ENCODE measurements at regions not wholly inside any gene's neighbourhood (a gene's known extent, or its start where the extent isn't known, plus 50 kb on each side); places are given as distances from the start of the nearest gene placed in this dataset.

DNA sequence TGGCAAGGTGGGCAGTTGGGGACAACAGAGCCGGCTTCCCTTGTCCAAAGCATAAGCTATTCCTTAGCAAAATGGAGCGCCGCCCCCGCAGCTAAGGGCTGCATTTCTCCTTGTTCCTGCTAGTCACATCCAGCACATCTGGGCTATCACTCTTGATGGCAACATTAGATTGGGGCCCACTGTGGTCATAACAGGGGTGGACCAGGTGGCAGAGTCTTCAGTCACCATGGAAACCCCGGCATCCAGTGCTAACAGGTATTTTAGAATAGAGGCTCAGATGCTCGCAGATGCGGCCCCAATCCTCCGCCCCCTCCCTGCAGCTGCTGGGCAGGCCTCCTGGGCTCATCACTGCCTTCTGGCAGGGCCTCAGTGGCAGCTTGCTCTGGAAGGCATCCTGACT is 125.9 kb downstream of the GPCPD1 start:
- TF ChIP-seq, protein P1, sequence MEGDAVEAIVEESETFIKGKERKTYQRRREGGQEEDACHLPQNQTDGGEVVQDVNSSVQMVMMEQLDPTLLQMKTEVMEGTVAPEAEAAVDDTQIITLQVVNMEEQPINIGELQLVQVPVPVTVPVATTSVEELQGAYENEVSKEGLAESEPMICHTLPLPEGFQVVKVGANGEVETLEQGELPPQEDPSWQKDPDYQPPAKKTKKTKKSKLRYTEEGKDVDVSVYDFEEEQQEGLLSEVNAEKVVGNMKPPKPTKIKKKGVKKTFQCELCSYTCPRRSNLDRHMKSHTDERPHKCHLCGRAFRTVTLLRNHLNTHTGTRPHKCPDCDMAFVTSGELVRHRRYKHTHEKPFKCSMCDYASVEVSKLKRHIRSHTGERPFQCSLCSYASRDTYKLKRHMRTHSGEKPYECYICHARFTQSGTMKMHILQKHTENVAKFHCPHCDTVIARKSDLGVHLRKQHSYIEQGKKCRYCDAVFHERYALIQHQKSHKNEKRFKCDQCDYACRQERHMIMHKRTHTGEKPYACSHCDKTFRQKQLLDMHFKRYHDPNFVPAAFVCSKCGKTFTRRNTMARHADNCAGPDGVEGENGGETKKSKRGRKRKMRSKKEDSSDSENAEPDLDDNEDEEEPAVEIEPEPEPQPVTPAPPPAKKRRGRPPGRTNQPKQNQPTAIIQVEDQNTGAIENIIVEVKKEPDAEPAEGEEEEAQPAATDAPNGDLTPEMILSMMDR (IDR thresholded peaks at IDR 0.05), result no peak
- no peak for DNase-seq
- no peak for ATAC-seq
- H3K36me3 ChIP-seq, result no peaks in the 10 kb centered on the region
- intact Hi-C loops (cut with DNase I), result no loop called here
- H3K27ac ChIP-seq, result no peak overlapping the region
- no peaks in the 10 kb centered on the region for H3K4me1 ChIP-seq
- no peak overlapping the region for H3K4me3 ChIP-seq
- no peaks in the 10 kb centered on the region for H3K9me3 ChIP-seq
- no peaks in the 10 kb centered on the region for H3K27me3 ChIP-seq

DNA sequence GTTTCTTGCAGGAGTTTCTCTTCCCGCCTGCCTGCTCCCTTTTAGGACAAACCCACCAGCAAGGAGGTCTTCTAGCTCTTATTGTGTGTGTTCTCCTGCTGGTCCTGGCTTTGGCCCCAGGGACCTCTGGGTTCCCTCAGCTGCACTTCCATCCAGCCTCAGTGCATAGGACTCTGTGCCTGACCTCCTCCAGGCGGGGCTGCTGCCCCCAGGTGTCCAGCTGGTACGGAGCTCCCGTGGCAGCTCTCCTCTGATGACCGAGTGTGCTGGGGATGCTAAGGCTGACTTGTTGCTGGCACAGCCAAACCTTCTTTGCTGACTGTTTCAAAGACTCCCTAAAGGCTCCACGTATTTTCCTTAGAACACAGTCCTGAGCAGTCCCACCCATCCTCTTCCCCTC is 126.5 kb downstream of the GPCPD1 start:
- Histone ChIP-seq H3K4me3 (no peak overlapping the region), H3K9me3 (no peaks in the 10 kb centered on the region), H3K4me1 (no peaks in the 10 kb centered on the region), H3K27me3 (no peaks in the 10 kb centered on the region), H3K36me3 (no peaks in the 10 kb centered on the region), H3K27ac (no peak overlapping the region)
- TF ChIP-seq, protein P1 (IDR thresholded peaks at IDR 0.05), result no peak
- intact Hi-C loops (cut with DNase I), result no loop called here
- no peak for ATAC-seq
- DNase-seq, result no peak

DNA sequence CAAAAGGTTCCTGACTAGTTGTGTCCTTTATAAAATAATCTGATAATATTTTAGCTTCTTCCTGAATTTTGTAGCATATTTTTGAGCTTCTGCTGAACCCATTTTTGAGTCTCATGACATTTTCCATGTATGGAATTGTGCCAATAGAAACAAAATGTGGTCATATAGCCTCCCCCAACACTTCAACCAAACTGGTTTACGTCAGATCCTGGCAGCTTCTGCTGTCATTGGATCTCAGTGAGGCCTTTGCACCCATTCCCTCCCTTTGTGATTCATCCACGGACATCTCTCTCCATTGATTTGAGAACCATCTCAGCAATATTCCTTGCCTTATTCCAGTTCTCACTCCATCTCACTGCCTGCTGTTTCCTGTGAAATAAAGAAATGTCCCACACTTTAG is 128.0 kb downstream of the GPCPD1 start:
- TF ChIP-seq, protein P1 (IDR thresholded peaks at IDR 0.05), result no peak
- ATAC-seq (no peak), DNase-seq (no peak)
- no peaks in the 10 kb centered on the region for H3K36me3 ChIP-seq
- no peaks in the 10 kb centered on the region for H3K9me3 ChIP-seq
- no peaks in the 10 kb centered on the region for H3K27me3 ChIP-seq
- H3K27ac ChIP-seq, result no peak overlapping the region
- intact Hi-C loops (cut with DNase I), result no loop called here
- no peak overlapping the region for H3K4me3 ChIP-seq
- H3K4me1 ChIP-seq, result no peaks in the 10 kb centered on the region

DNA sequence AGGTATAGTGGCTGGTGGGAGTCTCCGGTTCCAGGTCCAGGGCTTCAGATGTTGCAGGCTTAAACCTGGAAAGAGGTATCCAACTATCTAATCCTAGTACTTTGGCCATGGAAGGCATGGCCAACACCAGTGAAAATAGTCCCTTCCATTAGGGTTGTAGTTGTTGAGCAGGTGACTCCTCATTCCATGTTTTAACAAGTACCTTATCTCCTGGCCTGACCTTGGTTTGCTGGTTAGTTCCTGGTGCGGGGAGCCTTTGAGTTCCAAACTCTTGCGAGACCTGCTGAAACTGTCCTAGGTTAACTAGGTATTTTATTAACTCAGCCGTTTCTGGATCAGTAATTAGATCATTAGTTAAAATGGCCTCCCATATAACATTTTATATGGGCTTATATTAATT is 128.9 kb downstream of the GPCPD1 start:
- H3K27me3 ChIP-seq, result no peaks in the 10 kb centered on the region
- TF ChIP-seq, protein P1 (IDR thresholded peaks at IDR 0.05), result no peak
- H3K9me3 ChIP-seq, result no peaks in the 10 kb centered on the region
- no peak overlapping the region for H3K4me3 ChIP-seq
- H3K36me3 ChIP-seq, result no peaks in the 10 kb centered on the region
- no peak for ATAC-seq
- DNase-seq, result no peak
- H3K27ac ChIP-seq, result no peak overlapping the region
- intact Hi-C loops (cut with DNase I), result no loop called here
- H3K4me1 ChIP-seq, result no peaks in the 10 kb centered on the region

DNA sequence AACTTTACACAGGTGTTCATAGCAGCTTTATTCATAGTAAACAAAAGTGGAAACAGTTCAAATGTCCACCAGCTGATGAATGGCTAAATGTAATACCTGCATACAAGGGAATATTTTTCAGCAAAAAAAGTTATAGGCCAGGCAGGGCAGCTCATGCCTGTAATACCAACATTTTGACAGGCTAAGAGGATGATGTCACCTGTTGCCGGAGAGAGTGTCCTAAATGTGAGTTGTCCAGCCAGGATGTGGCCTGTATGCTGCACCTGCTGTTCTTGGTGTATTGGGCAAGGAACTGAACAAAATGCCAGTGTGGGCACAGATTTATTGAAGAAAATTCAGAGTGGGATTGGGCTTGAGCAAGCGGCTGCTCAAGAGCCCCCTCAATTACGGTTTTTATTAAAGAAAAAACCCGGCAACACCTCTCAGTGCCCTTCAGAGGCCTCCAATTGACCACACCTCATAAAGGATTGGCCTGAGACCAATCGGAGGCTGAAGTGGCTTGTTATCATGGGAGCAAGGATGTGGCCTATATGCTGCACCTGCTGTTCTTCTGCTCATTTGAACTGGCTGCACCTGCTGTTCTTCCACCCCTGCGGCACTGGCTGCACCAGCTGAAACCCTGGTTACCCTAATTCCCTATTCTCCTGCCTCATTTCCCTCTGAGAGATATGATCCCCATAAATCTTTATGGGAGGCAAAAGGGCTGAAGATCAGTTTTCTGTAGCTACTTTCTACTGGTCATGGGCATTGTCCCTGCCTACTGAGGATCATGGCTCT is 129.8 kb downstream of the GPCPD1 start:
- no peak overlapping the region for H3K27ac ChIP-seq
- H3K4me1 ChIP-seq, result no peaks in the 10 kb centered on the region
- intact Hi-C loops (cut with DNase I), result no loop called here
- H3K9me3 ChIP-seq, result no peaks in the 10 kb centered on the region
- H3K36me3 ChIP-seq, result no peaks in the 10 kb centered on the region
- TF ChIP-seq, protein P1 (IDR thresholded peaks at IDR 0.05), result no peak
- H3K4me3 ChIP-seq, result no peak overlapping the region
- DNase-seq (no peak), ATAC-seq (peak; percentile 50)
- H3K27me3 ChIP-seq, result no peaks in the 10 kb centered on the region

Measured in upper lobe of right lung (tissue), 1 donor.